HCT116 (cell line): ENCODE measurements at regions not wholly inside any gene's neighbourhood (a gene's known extent, or its start where the extent isn't known, plus 50 kb on each side); places are given as distances from the start of the nearest gene placed in this dataset.

Experiments
- ATAC-seq: fragments of 200-7000 bp; cut with Tn5 transposase; 2 replicates; pipeline ENCODE4 v1.9.1; 2020; ENCODE audit warnings: mild to moderate bottlenecking, moderate library complexity
- BruUV-seq: library from RNA; stranded (reverse); fragments of 400-500 nt; replicated peaks from 2 replicates; lab custom pipeline; 2021; lab: Mats Ljungman, UMichigan
- CTCF ChIA-PET: fragments of 300-600 bp; sonication (Branson Sonifier 250); formaldehyde crosslinking; loops from one replicate; lab custom pipeline; 2021; ENCODE audit warnings: antibody characterized with exemption; lab: Charles Lee
- POLR2A ChIA-PET: fragments of 300-600, 350-600 bp; sonication (Branson Sonifier 250); formaldehyde crosslinking; loops from one replicate; lab custom pipeline; 2021; ENCODE audit warnings: antibody characterized with exemption; lab: Charles Lee
- RAD21 ChIA-PET, 2 experiments: fragments of 300-600 bp; sonication (Branson Sonifier 250); formaldehyde crosslinking; loops; one replicate each; lab custom pipeline; 2023; ENCODE audit warnings: low total read pairs in 2 of 2; ENCODE audit not compliant: uncharacterized antibody in 2 of 2, unreplicated experiment in 2 of 2, low non-redundant PET in 1 of 2; lab: Charles Lee
- DNase-seq: peaks from one replicate; pipeline ENCODE4 v3.0.0-alpha.2; 2010; ENCODE audit warnings: low read depth, low spot score
- H2AFZ ChIP-seq: fragments of 200-600 bp; shearing (Covaris generic), sonication (generic); 2 replicates; pipeline ENCODE4 v1.6.1; 2017; ENCODE audit warnings: low read depth, mixed run types, mixed read lengths, antibody characterized with exemption, low read length; ENCODE audit not compliant: poor library complexity, severe bottlenecking
- H3K27ac ChIP-seq: 2 replicates; pipeline ENCODE4 v1.5.1; 2012; ENCODE audit warnings: low read depth, low read length
- H3K27me3 ChIP-seq: fragments of 200-600 bp; sonication (generic); 2 replicates; pipeline ENCODE4 v1.6.1; 2016; ENCODE audit warnings: mixed run types, low read length, mixed read lengths; ENCODE audit not compliant: insufficient read depth
- H3K36me3 ChIP-seq, 2 experiments: fragments of 200-500 bp in 1 of 2; fragments of 200-600 bp in 1 of 2; sonication (Bioruptor generic) in 1 of 2; sonication (generic) in 1 of 2; 2 replicates each; pipeline versions ENCODE4 v1.5.1 to v1.6.1; 2014 to 2016; ENCODE audit warnings: low read length in 2 of 2, inconsistent platforms in 1 of 2, mixed read lengths in 1 of 2, mixed run types in 1 of 2; ENCODE audit not compliant: insufficient read depth in 2 of 2, control insufficient read depth in 1 of 2
- H3K4me1 ChIP-seq, 2 experiments: fragments of 200-600 bp in 1 of 2; sonication (generic) in 1 of 2; 2 replicates each; pipeline versions ENCODE4 v1.5.1 to v1.6.1; 2012 to 2017; ENCODE audit warnings: low read length in 2 of 2, inconsistent platforms in 1 of 2, mild to moderate bottlenecking in 1 of 2, mixed read lengths in 1 of 2, mixed run types in 1 of 2, moderate library complexity in 1 of 2; ENCODE audit not compliant: insufficient read depth in 2 of 2, control insufficient read depth in 1 of 2
- H3K4me2 ChIP-seq: fragments of 200-600 bp; sonication (generic); 2 replicates; pipeline ENCODE4 v1.6.1; 2017; ENCODE audit warnings: mixed run types, low read length, mixed read lengths
- H3K4me3 ChIP-seq, 2 experiments: fragments of 200-600 bp in 1 of 2; sonication (generic) in 1 of 2; replicated peaks in 1 of 2; 2 replicates each; pipeline ENCODE4 v1.5.1; 2011 to 2016; ENCODE audit warnings: low read length in 2 of 2, control low read depth in 1 of 2, low read depth in 1 of 2, mild to moderate bottlenecking in 1 of 2, mixed read lengths in 1 of 2, mixed run types in 1 of 2
- H3K79me2 ChIP-seq: fragments of 200-600 bp; sonication (generic); 2 replicates; pipeline ENCODE4 v1.6.1; 2017; ENCODE audit warnings: mild to moderate bottlenecking, mixed run types, low read length, moderate library complexity, mixed read lengths; ENCODE audit not compliant: insufficient read depth
- H3K9ac ChIP-seq: fragments of 200-600 bp; sonication (generic); 2 replicates; pipeline ENCODE4 v1.6.1; 2016; ENCODE audit warnings: low read length, mixed read lengths
- H3K9me2 ChIP-seq: fragments of 200-600 bp; sonication (generic), shearing (Covaris generic); 2 replicates; pipeline ENCODE4 v1.6.1; 2017; ENCODE audit warnings: mixed run types, mild to moderate bottlenecking, moderate library complexity; ENCODE audit not compliant: insufficient read depth
- H3K9me3 ChIP-seq, 2 experiments: fragments of 200-500 bp in 1 of 2; fragments of 200-600 bp in 1 of 2; sonication (Bioruptor generic) in 1 of 2; sonication (generic) in 1 of 2; 2 replicates each; pipeline ENCODE4 v1.6.1; 2014 to 2017; ENCODE audit warnings: low read length in 2 of 2, mixed read lengths in 2 of 2, inconsistent platforms in 1 of 2, low read depth in 1 of 2, mild to moderate bottlenecking in 1 of 2, mixed run types in 1 of 2, moderate library complexity in 1 of 2; ENCODE audit not compliant: control insufficient read depth in 1 of 2, insufficient read depth in 1 of 2
- H4K20me1 ChIP-seq: fragments of 200-600 bp; sonication (generic), shearing (Covaris generic); 2 replicates; pipeline ENCODE4 v1.6.1; 2017; ENCODE audit warnings: mixed run types, mild to moderate bottlenecking, moderate library complexity; ENCODE audit not compliant: insufficient read depth
- CBX3 ChIP-seq: IDR thresholded peaks from 2 replicates; pipeline ENCODE4 v1.6.1; 2012; ENCODE audit warnings: low read depth
- CEBPB ChIP-seq: IDR thresholded peaks from 2 replicates; pipeline ENCODE4 v1.6.1; 2012; ENCODE audit warnings: low read depth
- EGR1 ChIP-seq: IDR thresholded peaks from 2 replicates; pipeline ENCODE4 v1.6.1; 2012; ENCODE audit warnings: low read depth
- ELF1 ChIP-seq: IDR thresholded peaks from 2 replicates; pipeline ENCODE4 v1.6.1; 2012; ENCODE audit warnings: low read depth, borderline replicate concordance
- FOSL1 ChIP-seq: IDR thresholded peaks from 2 replicates; pipeline ENCODE4 v1.6.1; 2012; ENCODE audit warnings: low read depth
- MAX ChIP-seq: IDR thresholded peaks from 2 replicates; pipeline ENCODE4 v1.6.1; 2012
- POLR2A ChIP-seq: IDR thresholded peaks from 2 replicates; pipeline ENCODE4 v1.7.0; 2011; ENCODE audit warnings: borderline replicate concordance; ENCODE audit not compliant: insufficient read depth, insufficient read length; ENCODE audit errors: extremely low read depth
- RAD21 ChIP-seq: IDR thresholded peaks from 2 replicates; pipeline ENCODE4 v1.6.1; 2012; ENCODE audit warnings: low read depth, mild to moderate bottlenecking
- SIN3A ChIP-seq: IDR thresholded peaks from 2 replicates; pipeline ENCODE4 v1.6.1; 2012; ENCODE audit warnings: low read depth
- SP1 ChIP-seq: IDR thresholded peaks from 2 replicates; pipeline ENCODE4 v1.6.1; 2012; ENCODE audit warnings: low read depth
- SRF ChIP-seq: IDR thresholded peaks from 2 replicates; pipeline ENCODE4 v1.6.1; 2012; ENCODE audit warnings: low read depth
- YY1 ChIP-seq: IDR thresholded peaks from 2 replicates; pipeline ENCODE4 v1.6.1; 2011; ENCODE audit warnings: low read length, low read depth, moderate library complexity, mild to moderate bottlenecking; ENCODE audit not compliant: insufficient replicate concordance; ENCODE audit errors: extremely low read depth
- ZBTB33 ChIP-seq: IDR thresholded peaks from 2 replicates; pipeline ENCODE4 v1.6.1; 2011; ENCODE audit warnings: mild to moderate bottlenecking, low read length, moderate library complexity; ENCODE audit not compliant: insufficient replicate concordance; ENCODE audit errors: extremely low read depth
- ZFX ChIP-seq: fragments of 450-650 bp; IDR thresholded peaks from 2 replicates; pipeline ENCODE4 v1.6.1; 2017
- ZNF274 ChIP-seq: fragments of 200-500 bp; sonication (Bioruptor generic); IDR thresholded peaks from 2 replicates; pipeline ENCODE4 v1.6.1; 2014; ENCODE audit warnings: mild to moderate bottlenecking, low read depth, low read length, inconsistent platforms
- intact Hi-C: fragments of 100-400 bp; cut with micrococcal nuclease; formaldehyde crosslinking; loops from 2 replicates; pipeline ENCODE4 v1.10.0; 2022

GRCh38 chr10:58140691-58141347 lies 126.9 kb downstream of the IPMK start:
- no peak overlapping the region for H3K27ac ChIP-seq
- ChIA-PET CTCF (no interaction called here), POLR2A (no interaction called here), RAD21 (no interaction called here)
- no peak overlapping the region for H3K4me2 ChIP-seq
- H3K4me3 ChIP-seq: no peak overlapping the region
- no peak overlapping the region for H2AFZ ChIP-seq
- no peaks in the 10 kb centered on the region for H3K9me3 ChIP-seq
- H3K79me2 ChIP-seq: no peaks in the 10 kb centered on the region
- no peak for ATAC-seq
- DNase-seq: no peak
- no peak overlapping the region for H3K9ac ChIP-seq
- no peaks in the 10 kb centered on the region for H3K36me3 ChIP-seq
- H3K9me2 ChIP-seq: no peaks in the 10 kb centered on the region
- no peaks in the 10 kb centered on the region for H3K27me3 ChIP-seq
- H4K20me1 ChIP-seq: no peaks in the 10 kb centered on the region
- no peaks in the 10 kb centered on the region for H3K4me1 ChIP-seq
- no TSS peak for BruUV-seq
- TF ChIP-seq MAX (no peak), ZFX (no peak), YY1 (no peak), ELF1 (no peak), FOSL1 (no peak), POLR2A (no peak), CBX3 (no peak), SP1 (no peak), SRF (no peak), ZNF274 (no peak), SIN3A (no peak), EGR1 (no peak), RAD21 (no peak), CEBPB (no peak), ZBTB33 (no peak)
- intact Hi-C loops: no loop called here
